ENCODE measurements at regions not wholly inside any gene's neighbourhood (a gene's known extent, or its start where the extent isn't known, plus 50 kb on each side); places are given as distances from the start of the nearest gene placed in this dataset.

DNA sequence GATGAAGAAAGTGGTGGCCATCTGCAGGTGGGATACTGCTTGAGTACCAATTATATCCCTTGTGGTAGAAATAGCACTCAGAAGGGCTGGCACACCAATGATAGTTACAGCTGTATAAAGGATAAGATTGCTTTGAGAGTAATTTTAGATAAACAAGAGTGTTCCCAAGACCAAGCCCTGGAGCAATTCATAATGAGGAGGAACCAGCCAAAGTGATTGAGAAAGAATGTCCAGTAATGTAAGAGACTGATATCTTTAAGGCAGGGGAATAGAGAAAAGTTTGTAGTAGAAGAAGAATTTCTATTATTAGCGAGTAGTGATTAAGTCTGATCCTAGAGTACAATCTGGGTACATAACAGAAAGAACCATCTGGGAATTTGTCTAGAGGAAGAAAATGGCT, 945.1 kb downstream of the OTOL1 start:
- ChIA-PET CTCF (no interaction called here), RAD21 (ENCODE audit: low non-redundant PET in 1 of 2, low total read pairs in 2 of 2, uncharacterized antibody in 2 of 2, unreplicated experiment in 2 of 2) (no interaction called here), POLR2A (no interaction called here)
- Histone ChIP-seq H4K20me1 (ENCODE audit: insufficient read depth) (no peaks in the 10 kb centered on the region), H3K9me3 (ENCODE audit: control insufficient read depth in 1 of 2, insufficient read depth in 1 of 2, low read depth in 1 of 2, low read length in 2 of 2) (no peaks in the 10 kb centered on the region), H3K4me2 (ENCODE audit: low read length) (no peak overlapping the region), H3K27me3 (ENCODE audit: insufficient read depth, low read length) (no peaks in the 10 kb centered on the region), H2AFZ (ENCODE audit: low read depth, low read length, poor library complexity, severe bottlenecking) (no peak overlapping the region), H3K79me2 (ENCODE audit: insufficient read depth, low read length) (no peaks in the 10 kb centered on the region), H3K4me3 (replicated peaks in 1 of 2; ENCODE audit: low read depth in 1 of 2, low read length in 2 of 2) (no peak overlapping the region), H3K27ac (ENCODE audit: low read depth, low read length) (no peak overlapping the region), H3K9me2 (ENCODE audit: insufficient read depth) (no peaks in the 10 kb centered on the region), H3K4me1 (ENCODE audit: control insufficient read depth in 1 of 2, insufficient read depth in 2 of 2, low read length in 2 of 2) (no peaks in the 10 kb centered on the region), H3K9ac (ENCODE audit: low read length) (no peak overlapping the region), H3K36me3 (ENCODE audit: control insufficient read depth in 1 of 2, insufficient read depth in 2 of 2, low read length in 2 of 2) (no peaks in the 10 kb centered on the region)
- intact Hi-C loops (cut with micrococcal nuclease), result no loop called here
- no peak for TF ChIP-seq SRF (IDR thresholded peaks at IDR 0.05; ENCODE audit: low read depth)
- no peak for TF ChIP-seq YY1 (IDR thresholded peaks at IDR 0.05; ENCODE audit: extremely low read depth, insufficient replicate concordance, low read depth, low read length)
- no TSS peak for BruUV-seq (replicated peaks)
- no peak for DNase-seq (ENCODE audit: low read depth, low spot score)
- no peak for ATAC-seq

- TF ChIP-seq EZH2phosphoT487 (IDR thresholded peaks at IDR 0.05; ENCODE audit: borderline replicate concordance) (no peak), YY1 (IDR thresholded peaks at IDR 0.05; ENCODE audit: extremely low read depth, insufficient replicate concordance, low read depth, low read length) (no peak), ZFX (IDR thresholded peaks at IDR 0.05) (no peak), ZNF274 (IDR thresholded peaks at IDR 0.05; ENCODE audit: low read depth, low read length) (no peak), FOSL1 (IDR thresholded peaks at IDR 0.05; ENCODE audit: low read depth) (no peak), TCF7L2 (IDR thresholded peaks at IDR 0.05; ENCODE audit: borderline replicate concordance, extremely low read depth, insufficient read depth, insufficient read length) (no peak), SRF (IDR thresholded peaks at IDR 0.05; ENCODE audit: low read depth) (no peak), SP1 (IDR thresholded peaks at IDR 0.05; ENCODE audit: low read depth) (no peak), JUND (IDR thresholded peaks at IDR 0.05) (no peak)
- TF ChIP-seq, protein P1, sequence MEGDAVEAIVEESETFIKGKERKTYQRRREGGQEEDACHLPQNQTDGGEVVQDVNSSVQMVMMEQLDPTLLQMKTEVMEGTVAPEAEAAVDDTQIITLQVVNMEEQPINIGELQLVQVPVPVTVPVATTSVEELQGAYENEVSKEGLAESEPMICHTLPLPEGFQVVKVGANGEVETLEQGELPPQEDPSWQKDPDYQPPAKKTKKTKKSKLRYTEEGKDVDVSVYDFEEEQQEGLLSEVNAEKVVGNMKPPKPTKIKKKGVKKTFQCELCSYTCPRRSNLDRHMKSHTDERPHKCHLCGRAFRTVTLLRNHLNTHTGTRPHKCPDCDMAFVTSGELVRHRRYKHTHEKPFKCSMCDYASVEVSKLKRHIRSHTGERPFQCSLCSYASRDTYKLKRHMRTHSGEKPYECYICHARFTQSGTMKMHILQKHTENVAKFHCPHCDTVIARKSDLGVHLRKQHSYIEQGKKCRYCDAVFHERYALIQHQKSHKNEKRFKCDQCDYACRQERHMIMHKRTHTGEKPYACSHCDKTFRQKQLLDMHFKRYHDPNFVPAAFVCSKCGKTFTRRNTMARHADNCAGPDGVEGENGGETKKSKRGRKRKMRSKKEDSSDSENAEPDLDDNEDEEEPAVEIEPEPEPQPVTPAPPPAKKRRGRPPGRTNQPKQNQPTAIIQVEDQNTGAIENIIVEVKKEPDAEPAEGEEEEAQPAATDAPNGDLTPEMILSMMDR (IDR thresholded peaks at IDR 0.05 in 2 of 3, conservative IDR thresholded peaks at IDR 0.05 in 1 of 3; ENCODE audit: borderline replicate concordance in 1 of 3, insufficient read depth in 1 of 3, low read depth in 2 of 3, low read length in 2 of 3), result no peak
- TF ChIP-seq, protein P2, sequence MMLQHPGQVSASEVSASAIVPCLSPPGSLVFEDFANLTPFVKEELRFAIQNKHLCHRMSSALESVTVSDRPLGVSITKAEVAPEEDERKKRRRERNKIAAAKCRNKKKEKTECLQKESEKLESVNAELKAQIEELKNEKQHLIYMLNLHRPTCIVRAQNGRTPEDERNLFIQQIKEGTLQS (IDR thresholded peaks at IDR 0.05), result no peak
- Histone ChIP-seq H3K9me3 (ENCODE audit: control insufficient read depth in 1 of 2, insufficient read depth in 1 of 2, low read depth in 1 of 2, low read length in 2 of 2) (no peaks in the 10 kb centered on the region), H3K4me1 (ENCODE audit: control insufficient read depth in 1 of 2, insufficient read depth in 2 of 2, low read length in 2 of 2) (no peaks in the 10 kb centered on the region), H3K9ac (ENCODE audit: low read length) (no peak overlapping the region), H3K4me3 (replicated peaks in 1 of 2; ENCODE audit: low read depth in 1 of 2, low read length in 2 of 2) (no peak overlapping the region), H3K4me2 (ENCODE audit: low read length) (no peak overlapping the region), H3K27me3 (ENCODE audit: insufficient read depth, low read length) (no peaks in the 10 kb centered on the region), H2AFZ (ENCODE audit: low read depth, low read length, poor library complexity, severe bottlenecking) (no peak overlapping the region), H4K20me1 (ENCODE audit: insufficient read depth) (no peaks in the 10 kb centered on the region), H3K79me2 (ENCODE audit: insufficient read depth, low read length) (no peaks in the 10 kb centered on the region), H3K27ac (ENCODE audit: low read depth, low read length) (no peak overlapping the region), H3K9me2 (ENCODE audit: insufficient read depth) (no peaks in the 10 kb centered on the region), H3K36me3 (ENCODE audit: control insufficient read depth in 1 of 2, insufficient read depth in 2 of 2, low read length in 2 of 2) (no peaks in the 10 kb centered on the region)
- ATAC-seq (no peak), DNase-seq (ENCODE audit: low read depth, low spot score) (no peak)
- POLR2A ChIA-PET, result no interaction called here
- intact Hi-C loops (cut with micrococcal nuclease), result no loop called here
- RAD21 ChIA-PET (ENCODE audit: low non-redundant PET in 1 of 2, low total read pairs in 2 of 2, uncharacterized antibody in 2 of 2, unreplicated experiment in 2 of 2), result no interaction called here
- CTCF ChIA-PET, result no interaction called here
- BruUV-seq (replicated peaks), result no TSS peak
Measured at GRCh38 chr3:162443376-162443775, 946.8 kb downstream of the OTOL1 start.

Measured in HCT116 (cell line).